ENCODE measurements at regions not wholly inside any gene's neighbourhood (a gene's known extent, or its start where the extent isn't known, plus 50 kb on each side); places are given as distances from the start of the nearest gene placed in this dataset.

- TF ChIP-seq EZH2 (IDR thresholded peaks at IDR 0.05; ENCODE audit: insufficient read depth, poor library complexity, severe bottlenecking) (no peak), EZH2phosphoT487 (IDR thresholded peaks at IDR 0.05; ENCODE audit: insufficient read depth, low read depth) (no peak)
Observed at GRCh38 chr9:129463477-129463876, 157.4 kb downstream of the C9orf50 start.

Data from GM23248 (cell line).